ENCODE measurements at regions not wholly inside any gene's neighbourhood (a gene's known extent, or its start where the extent isn't known, plus 50 kb on each side); places are given as distances from the start of the nearest gene placed in this dataset.
"Not testable (repeated sequence)": the region's sequence is repeated elsewhere in the genome, so short reads cannot be mapped to it uniquely, and the experiment has no call there.

DNA sequence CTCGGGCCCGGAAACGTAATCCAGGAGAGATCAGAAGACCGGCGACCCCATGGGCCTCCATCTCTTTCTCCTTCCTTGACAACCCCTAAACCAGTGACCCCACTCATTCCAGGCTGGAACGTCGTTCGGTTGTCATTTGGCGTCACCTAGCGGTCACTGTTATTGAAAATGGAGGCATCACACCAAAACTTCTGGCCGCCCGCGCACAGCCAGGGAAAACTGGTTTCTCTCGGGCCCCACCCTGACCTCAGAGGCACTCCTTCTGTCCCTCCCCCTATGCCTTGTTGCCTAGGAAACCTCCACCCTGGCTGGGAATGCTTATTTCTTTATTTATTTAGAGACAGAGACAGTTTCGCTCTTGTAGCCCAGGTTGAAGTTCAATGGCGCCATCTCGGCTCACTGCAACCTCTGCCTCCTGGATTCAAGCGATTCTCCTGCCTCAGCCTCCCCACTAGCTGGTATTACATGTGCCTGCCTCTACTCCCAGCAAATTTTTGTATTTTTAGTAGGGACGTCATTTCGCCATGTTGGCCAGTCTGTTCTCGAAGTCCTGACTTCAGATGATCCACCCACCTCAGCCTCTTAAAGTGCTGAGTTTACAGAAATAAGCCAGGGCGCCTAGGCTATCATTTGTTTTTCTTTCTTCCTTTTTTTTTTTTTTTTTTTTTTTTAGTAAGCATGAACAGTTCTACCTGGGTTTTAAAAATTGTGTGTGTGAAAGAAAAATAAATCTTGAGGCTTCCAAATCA is 2144.1 kb upstream of the TPTE start:
- no CpG with 5 or more reads among the region's 22 CpGs for WGBS
- H3K27me3 ChIP-seq (replicated peaks; ENCODE audit: insufficient read depth); H3K36me3 ChIP-seq; H3K4me3 ChIP-seq; DNase-seq (ENCODE audit: low spot score); intact Hi-C loops (cut with DNase I); H3K4me1 ChIP-seq (replicated peaks); H3K27ac ChIP-seq; H3K9me3 ChIP-seq: not testable (repeated sequence)

DNA sequence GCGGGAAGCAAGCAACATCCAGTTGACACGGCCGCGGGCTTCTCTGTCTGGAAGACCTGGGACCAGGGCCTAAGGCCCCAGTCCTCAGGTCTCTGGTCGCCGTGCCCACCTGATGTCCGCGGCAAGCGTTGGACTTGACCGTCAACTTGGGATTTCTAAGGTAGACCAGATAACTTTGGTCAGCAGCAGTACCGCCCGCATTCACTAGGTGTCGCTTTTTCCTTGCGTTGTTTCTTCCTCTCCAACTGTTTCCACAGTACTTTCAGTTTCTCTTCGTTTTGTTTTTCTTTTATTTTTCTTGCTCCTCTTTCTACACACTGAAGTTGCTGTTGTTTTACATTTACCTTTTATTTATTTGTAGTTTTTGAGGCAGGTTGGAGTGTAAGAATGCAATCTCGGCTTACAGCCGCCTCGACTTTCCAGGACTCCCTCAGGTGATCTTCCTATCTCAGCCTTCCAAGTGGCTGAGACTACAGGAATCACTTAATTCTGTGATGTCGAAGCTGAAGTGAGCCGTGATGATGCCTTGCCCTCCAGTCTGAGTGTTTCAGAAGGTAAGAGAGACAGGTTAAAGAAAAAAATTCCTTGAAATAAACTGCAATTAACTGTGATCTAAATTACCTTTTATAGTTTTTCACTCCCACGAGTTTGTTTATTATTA is 2140.8 kb upstream of the TPTE start:
- H3K36me3 ChIP-seq; H3K27ac ChIP-seq; H3K9me3 ChIP-seq; intact Hi-C loops (cut with DNase I); H3K4me1 ChIP-seq (replicated peaks); H3K4me3 ChIP-seq; H3K27me3 ChIP-seq (replicated peaks; ENCODE audit: insufficient read depth); DNase-seq (ENCODE audit: low spot score): not testable (repeated sequence)
- no CpG with 5 or more reads among the region's 21 CpGs for WGBS

- H3K9me3 ChIP-seq; H3K4me3 ChIP-seq; H3K27me3 ChIP-seq (replicated peaks; ENCODE audit: insufficient read depth); H3K36me3 ChIP-seq; DNase-seq (ENCODE audit: low spot score); intact Hi-C loops (cut with DNase I); H3K4me1 ChIP-seq (replicated peaks); H3K27ac ChIP-seq: not testable (repeated sequence)
- WGBS: no CpG with 5 or more reads among the region's 107 CpGs
Measured at GRCh38 chr21:8388169-8388939, 2133.0 kb upstream of the TPTE start.

- H3K4me1 ChIP-seq (replicated peaks); intact Hi-C loops (cut with DNase I); H3K27ac ChIP-seq; H3K4me3 ChIP-seq; H3K9me3 ChIP-seq; H3K27me3 ChIP-seq (replicated peaks; ENCODE audit: insufficient read depth); H3K36me3 ChIP-seq; DNase-seq (ENCODE audit: low spot score): not testable (repeated sequence)
- no CpG with 5 or more reads among the region's 40 CpGs for WGBS
Measured at GRCh38 chr21:8388940-8389238, 2132.5 kb upstream of the TPTE start.

- H3K9me3 ChIP-seq; H3K27ac ChIP-seq; H3K36me3 ChIP-seq; intact Hi-C loops (cut with DNase I); DNase-seq (ENCODE audit: low spot score); H3K4me1 ChIP-seq (replicated peaks); H3K27me3 ChIP-seq (replicated peaks; ENCODE audit: insufficient read depth); H3K4me3 ChIP-seq: not testable (repeated sequence)
- no CpG with 5 or more reads among the region's 97 CpGs for WGBS
Measured at GRCh38 chr21:8390550-8391171, 2130.7 kb upstream of the TPTE start.

GRCh38 chr21:8394380-8394779 is 2127.0 kb upstream of the TPTE start:
- H3K4me1 ChIP-seq (replicated peaks); DNase-seq (ENCODE audit: low spot score); H3K27me3 ChIP-seq (replicated peaks; ENCODE audit: insufficient read depth); H3K9me3 ChIP-seq; H3K4me3 ChIP-seq; intact Hi-C loops (cut with DNase I); H3K27ac ChIP-seq; H3K36me3 ChIP-seq: not testable (repeated sequence)
- no CpG with 5 or more reads among the region's 59 CpGs for WGBS

GRCh38 chr21:8395992-8396391 is 2125.4 kb upstream of the TPTE start:
- H3K4me3 ChIP-seq; intact Hi-C loops (cut with DNase I); DNase-seq (ENCODE audit: low spot score); H3K27ac ChIP-seq; H3K4me1 ChIP-seq (replicated peaks); H3K9me3 ChIP-seq; H3K27me3 ChIP-seq (replicated peaks; ENCODE audit: insufficient read depth); H3K36me3 ChIP-seq: not testable (repeated sequence)
- no CpG with 5 or more reads among the region's 71 CpGs for WGBS

DNA sequence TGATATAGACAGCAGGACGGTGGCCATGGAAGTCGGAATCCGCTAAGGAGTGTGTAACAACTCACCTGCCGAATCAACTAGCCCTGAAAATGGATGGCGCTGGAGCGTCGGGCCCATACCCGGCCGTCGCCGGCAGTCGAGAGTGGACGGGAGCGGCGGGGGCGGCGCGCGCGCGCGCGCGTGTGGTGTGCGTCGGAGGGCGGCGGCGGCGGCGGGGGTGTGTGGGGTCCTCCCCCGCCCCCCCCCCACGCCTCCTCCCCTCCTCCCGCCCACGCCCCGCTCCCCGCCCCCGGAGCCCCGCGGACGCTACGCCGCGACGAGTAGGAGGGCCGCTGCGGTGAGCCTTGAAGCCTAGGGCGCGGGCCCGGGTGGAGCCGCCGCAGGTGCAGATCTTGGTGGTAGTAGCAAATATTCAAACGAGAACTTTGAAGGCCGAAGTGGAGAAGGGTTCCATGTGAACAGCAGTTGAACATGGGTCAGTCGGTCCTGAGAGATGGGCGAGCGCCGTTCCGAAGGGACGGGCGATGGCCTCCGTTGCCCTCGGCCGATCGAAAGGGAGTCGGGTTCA is 2122.4 kb upstream of the TPTE start:
- H3K4me1 ChIP-seq (replicated peaks); intact Hi-C loops (cut with DNase I); H3K4me3 ChIP-seq; H3K27me3 ChIP-seq (replicated peaks; ENCODE audit: insufficient read depth); DNase-seq (ENCODE audit: low spot score); H3K36me3 ChIP-seq; H3K27ac ChIP-seq; H3K9me3 ChIP-seq: not testable (repeated sequence)
- no CpG with 5 or more reads among the region's 66 CpGs for WGBS

DNA sequence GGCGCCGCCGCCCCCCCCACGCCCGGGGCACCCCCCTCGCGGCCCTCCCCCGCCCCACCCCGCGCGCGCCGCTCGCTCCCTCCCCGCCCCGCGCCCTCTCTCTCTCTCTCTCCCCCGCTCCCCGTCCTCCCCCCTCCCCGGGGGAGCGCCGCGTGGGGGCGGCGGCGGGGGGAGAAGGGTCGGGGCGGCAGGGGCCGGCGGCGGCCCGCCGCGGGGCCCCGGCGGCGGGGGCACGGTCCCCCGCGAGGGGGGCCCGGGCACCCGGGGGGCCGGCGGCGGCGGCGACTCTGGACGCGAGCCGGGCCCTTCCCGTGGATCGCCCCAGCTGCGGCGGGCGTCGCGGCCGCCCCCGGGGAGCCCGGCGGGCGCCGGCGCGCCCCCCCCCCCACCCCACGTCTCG is 2121.5 kb upstream of the TPTE start:
- H3K4me3 ChIP-seq; H3K27me3 ChIP-seq (replicated peaks; ENCODE audit: insufficient read depth); H3K4me1 ChIP-seq (replicated peaks); H3K27ac ChIP-seq; H3K9me3 ChIP-seq; H3K36me3 ChIP-seq; DNase-seq (ENCODE audit: low spot score); intact Hi-C loops (cut with DNase I): not testable (repeated sequence)
- no CpG with 5 or more reads among the region's 67 CpGs for whole genome bisulfite sequencing

GRCh38 chr21:8401799-8402198 is 2119.6 kb upstream of the TPTE start:
- H3K36me3 ChIP-seq; H3K9me3 ChIP-seq; DNase-seq (ENCODE audit: low spot score); H3K27me3 ChIP-seq (replicated peaks; ENCODE audit: insufficient read depth); intact Hi-C loops (cut with DNase I); H3K4me1 ChIP-seq (replicated peaks); H3K4me3 ChIP-seq; H3K27ac ChIP-seq: not testable (repeated sequence)
- WGBS: no CpG with 5 or more reads among the region's 66 CpGs

GRCh38 chr21:8406331-8406730 is 2115.1 kb upstream of the TPTE start:
- H3K36me3 ChIP-seq; H3K27ac ChIP-seq; H3K4me1 ChIP-seq (replicated peaks); H3K9me3 ChIP-seq; DNase-seq (ENCODE audit: low spot score); H3K27me3 ChIP-seq (replicated peaks; ENCODE audit: insufficient read depth); H3K4me3 ChIP-seq; intact Hi-C loops (cut with DNase I): not testable (repeated sequence)
- no CpG with 5 or more reads among the region's 15 CpGs for WGBS

DNA sequence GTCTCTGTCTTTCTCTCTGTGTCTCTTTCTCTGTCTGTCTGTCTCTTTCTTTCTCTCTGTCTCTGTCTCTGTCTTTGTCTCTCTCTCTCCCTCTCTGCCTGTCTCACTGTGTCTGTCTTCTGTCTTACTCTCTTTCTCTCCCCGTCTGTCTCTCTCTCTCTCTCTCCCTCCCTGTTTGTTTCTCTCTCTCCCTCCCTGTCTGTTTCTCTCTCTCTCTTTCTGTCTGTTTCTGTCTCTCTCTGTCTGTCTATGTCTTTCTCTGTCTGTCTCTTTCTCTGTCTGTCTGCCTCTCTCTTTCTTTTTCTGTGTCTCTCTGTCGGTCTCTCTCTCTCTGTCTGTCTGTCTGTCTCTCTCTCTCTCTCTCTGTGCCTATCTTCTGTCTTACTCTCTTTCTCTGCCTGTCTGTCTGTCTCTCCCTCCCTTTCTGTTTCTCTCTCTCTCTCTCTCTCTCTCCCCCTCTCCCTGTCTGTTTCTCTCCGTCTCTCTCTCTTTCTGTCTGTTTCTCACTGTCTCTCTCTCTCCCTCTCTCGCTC is 2110.2 kb upstream of the TPTE start:
- H3K4me3 ChIP-seq; H3K36me3 ChIP-seq; H3K27ac ChIP-seq; intact Hi-C loops (cut with DNase I); H3K4me1 ChIP-seq (replicated peaks); H3K27me3 ChIP-seq (replicated peaks; ENCODE audit: insufficient read depth); H3K9me3 ChIP-seq; DNase-seq (ENCODE audit: low spot score): not testable (repeated sequence)
- no CpG with 5 or more reads among the region's 4 CpGs for WGBS
